Gastroesophageal sphincter (tissue), 3 donors: ENCODE measurements at regions not wholly inside any gene's neighbourhood (a gene's known extent, or its start where the extent isn't known, plus 50 kb on each side); places are given as distances from the start of the nearest gene placed in this dataset.

Source experiments
- CTCF ChIP-seq, 4 experiments: fragments of 200-600 bp in 2 of 4; fragments of 450-650 bp in 2 of 4; sonication (generic) in 1 of 4; IDR thresholded peaks; one replicate each; pipeline ENCODE4 v1.5.1; 2017 to 2019; ENCODE audit warnings: antibody characterized with exemption in 4 of 4, mild to moderate bottlenecking in 2 of 4, moderate library complexity in 2 of 4
- EP300 ChIP-seq: sonication (generic); formaldehyde crosslinking; IDR thresholded peaks from one replicate; pipeline ENCODE4 v1.6.1; 2017; ENCODE audit warnings: antibody characterized with exemption, mild to moderate bottlenecking
- POLR2A ChIP-seq, 2 donors: fragments of 450-650 bp; IDR thresholded peaks; one replicate each; pipeline ENCODE4 v1.6.1; 2017; ENCODE audit warnings: antibody characterized with exemption in 2 of 2, mild to moderate bottlenecking in 2 of 2, moderate library complexity in 1 of 2
- POLR2AphosphoS5 ChIP-seq: sonication (generic); formaldehyde crosslinking; IDR thresholded peaks from one replicate; pipeline ENCODE4 v1.6.1; 2017; ENCODE audit warnings: antibody characterized with exemption

- TF ChIP-seq POLR2A (IDR thresholded peaks at IDR 0.05) (peak; percentile 61 to 62), CTCF (IDR thresholded peaks at IDR 0.05) (no peak), POLR2AphosphoS5 (peak; percentile 98), EP300 (no peak)
Measured at GRCh38 chr17:77319211-77320043, 178.7 kb downstream of the SEC14L1 start.
